NB4 (cell line): ENCODE measurements at regions not wholly inside any gene's neighbourhood (a gene's known extent, or its start where the extent isn't known, plus 50 kb on each side); places are given as distances from the start of the nearest gene placed in this dataset.
"Not testable (repeated sequence)": the region's sequence is repeated elsewhere in the genome, so short reads cannot be mapped to it uniquely, and the experiment has no call there.

ENCODE experiments used
- CTCF ChIP-seq: IDR thresholded peaks from one replicate; pipeline ENCODE4 v1.5.1; 2012; ENCODE audit warnings: low read depth, low read length
- POLR2A ChIP-seq: IDR thresholded peaks from 2 replicates; pipeline ENCODE4 v1.6.1; 2011; ENCODE audit warnings: mild to moderate bottlenecking; ENCODE audit not compliant: insufficient read length; ENCODE audit errors: extremely low read depth

GRCh38 chr4:140219070-140219469 is 65.1 kb upstream of the MAML3 start:
- not testable (repeated sequence) for TF ChIP-seq POLR2A, CTCF
